ENCODE measurements at regions not wholly inside any gene's neighbourhood (a gene's known extent, or its start where the extent isn't known, plus 50 kb on each side); places are given as distances from the start of the nearest gene placed in this dataset.
A peak's percentile ranks its signal among the peaks of the same experiment; 100 is the strongest.

GRCh38 chr5:173781816-173782670, 106.1 kb upstream of the CPEB4 start:
- TF ChIP-seq CTCF (IDR thresholded peaks at IDR 0.05; ENCODE audit: insufficient read depth, low read depth, low read length, missing control alignments): no peak
- H3K4me3 ChIP-seq (ENCODE audit: low read length): no peak overlapping the region

GRCh38 chr5:173782671-173783101, 105.5 kb upstream of the CPEB4 start:
- DNase-seq (ENCODE audit: low read depth): no peak
- H3K4me3 ChIP-seq (ENCODE audit: low read length): no peak overlapping the region
- TF ChIP-seq CTCF (IDR thresholded peaks at IDR 0.05; ENCODE audit: insufficient read depth, low read depth, low read length, missing control alignments): no peak

More at GRCh38 chr5:173781816-173782670, 106.1 kb upstream of the CPEB4 start:
- DNase-seq (ENCODE audit: low read depth): peak; percentile 90

- H3K4me3 ChIP-seq (ENCODE audit: low read length): no peak overlapping the region
- TF ChIP-seq CTCF (IDR thresholded peaks at IDR 0.05; ENCODE audit: insufficient read depth, low read depth, low read length, missing control alignments): no peak
- no peak for DNase-seq (ENCODE audit: low read depth)
Observed at GRCh38 chr5:173783371-173783770, 104.8 kb upstream of the CPEB4 start.

GRCh38 chr5:173785400-173785799, 102.7 kb upstream of the CPEB4 start:
- no peak overlapping the region for H3K4me3 ChIP-seq (ENCODE audit: low read length)
- TF ChIP-seq CTCF (IDR thresholded peaks at IDR 0.05; ENCODE audit: insufficient read depth, low read depth, low read length, missing control alignments): no peak
- no peak for DNase-seq (ENCODE audit: low read depth)

GRCh38 chr5:173785866-173786265, 102.3 kb upstream of the CPEB4 start:
- no peak for DNase-seq (ENCODE audit: low read depth)
- H3K4me3 ChIP-seq (ENCODE audit: low read length): no peak overlapping the region
- no peak for TF ChIP-seq CTCF (IDR thresholded peaks at IDR 0.05; ENCODE audit: insufficient read depth, low read depth, low read length, missing control alignments)

- no peak for DNase-seq (ENCODE audit: low read depth)
- TF ChIP-seq CTCF (IDR thresholded peaks at IDR 0.05; ENCODE audit: insufficient read depth, low read depth, low read length, missing control alignments): peak; percentile 34
- no peak overlapping the region for H3K4me3 ChIP-seq (ENCODE audit: low read length)
Observed at GRCh38 chr5:173786286-173787187, 101.6 kb upstream of the CPEB4 start.

Measured in epithelial cell of esophagus (primary cell).